Stimulated activated CD8-positive, alpha-beta memory T cell treated with anti-CD3 and anti-CD28 coated beads, Interleukin-12 subunit alpha, Interleukin-12 subunit beta, amount 100 ng/mL, for 24 hours (primary cell): ENCODE measurements at regions not wholly inside any gene's neighbourhood (a gene's known extent, or its start where the extent isn't known, plus 50 kb on each side); places are given as distances from the start of the nearest gene placed in this dataset.

ENCODE experiments used
- DNase-seq: peaks from one replicate; pipeline ENCODE4 v3.0.0-alpha.2; 2020; ENCODE audit errors: extremely low read depth

DNA sequence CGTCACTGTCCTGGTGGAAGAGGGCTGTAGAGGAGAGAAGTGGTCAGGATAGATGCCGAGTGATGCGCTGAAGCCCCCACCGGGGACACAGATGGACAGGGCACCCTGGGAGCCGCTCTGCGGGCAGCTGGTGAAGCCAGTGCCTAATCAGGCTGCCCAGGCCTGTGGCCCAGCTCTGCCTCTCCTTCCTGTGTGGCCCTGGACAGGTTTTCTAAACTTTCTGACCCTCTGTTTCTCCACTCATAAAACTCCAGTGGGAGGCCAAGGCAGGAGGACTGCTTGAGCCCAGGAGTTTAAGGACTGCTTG lies 86.1 kb downstream of the C5orf15 start:
- DNase-seq = no peak

DNA sequence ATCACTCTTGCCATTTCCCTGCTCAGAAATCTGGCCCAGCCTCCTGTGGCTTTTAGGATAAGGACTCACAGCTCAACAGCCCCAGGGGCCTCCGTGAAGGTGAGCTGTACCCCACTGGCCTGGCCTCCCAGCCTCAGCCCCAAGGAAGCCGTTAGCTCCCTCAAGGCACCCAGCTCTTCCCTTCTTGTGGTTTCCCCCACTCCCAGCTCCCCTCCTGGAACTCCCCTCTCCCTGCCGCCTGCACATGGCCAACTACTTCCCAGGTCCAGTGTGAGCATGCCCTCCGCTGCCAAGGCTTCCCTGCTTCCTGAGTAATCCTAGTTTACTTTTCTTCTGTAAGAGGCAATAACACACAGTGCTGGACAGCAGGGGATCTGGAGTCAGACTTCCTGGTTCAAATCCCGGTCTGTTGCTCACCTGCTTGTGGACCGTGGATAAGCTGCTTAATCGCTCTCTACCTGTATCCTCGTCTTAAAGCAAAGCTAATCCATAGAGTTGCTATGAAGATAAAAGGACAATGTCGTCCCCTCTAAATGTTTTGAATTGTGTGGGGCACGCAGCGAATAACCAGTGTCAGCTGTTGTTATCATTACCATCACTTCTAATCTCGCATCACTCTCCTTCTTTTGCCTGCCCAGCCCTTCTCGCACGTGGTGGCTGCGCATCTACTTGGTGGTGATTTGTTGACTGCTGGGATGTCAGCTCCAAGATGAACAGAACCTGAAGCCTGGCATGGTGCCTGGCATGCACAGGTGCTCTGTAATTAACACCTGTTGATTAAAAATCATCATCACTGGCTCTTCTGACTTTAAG lies 86.6 kb downstream of the C5orf15 start:
- DNase-seq = no peak

DNA sequence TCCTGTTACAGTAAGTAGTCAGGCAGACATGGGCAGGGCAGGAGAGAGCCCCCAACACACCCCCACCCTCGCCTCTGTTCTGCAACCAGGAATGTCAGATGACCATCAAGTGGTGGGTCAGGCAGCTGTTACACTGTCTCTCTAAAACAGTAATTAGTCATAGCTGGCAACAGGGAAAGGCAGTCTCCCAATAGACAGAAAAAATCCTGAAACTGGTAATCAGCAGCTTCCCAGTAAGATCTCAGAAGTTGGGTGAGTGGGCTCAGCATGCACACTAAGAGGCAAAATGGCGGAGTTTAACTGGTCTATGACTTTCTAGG lies 90.2 kb downstream of the C5orf15 start:
- DNase-seq = no peak

DNA sequence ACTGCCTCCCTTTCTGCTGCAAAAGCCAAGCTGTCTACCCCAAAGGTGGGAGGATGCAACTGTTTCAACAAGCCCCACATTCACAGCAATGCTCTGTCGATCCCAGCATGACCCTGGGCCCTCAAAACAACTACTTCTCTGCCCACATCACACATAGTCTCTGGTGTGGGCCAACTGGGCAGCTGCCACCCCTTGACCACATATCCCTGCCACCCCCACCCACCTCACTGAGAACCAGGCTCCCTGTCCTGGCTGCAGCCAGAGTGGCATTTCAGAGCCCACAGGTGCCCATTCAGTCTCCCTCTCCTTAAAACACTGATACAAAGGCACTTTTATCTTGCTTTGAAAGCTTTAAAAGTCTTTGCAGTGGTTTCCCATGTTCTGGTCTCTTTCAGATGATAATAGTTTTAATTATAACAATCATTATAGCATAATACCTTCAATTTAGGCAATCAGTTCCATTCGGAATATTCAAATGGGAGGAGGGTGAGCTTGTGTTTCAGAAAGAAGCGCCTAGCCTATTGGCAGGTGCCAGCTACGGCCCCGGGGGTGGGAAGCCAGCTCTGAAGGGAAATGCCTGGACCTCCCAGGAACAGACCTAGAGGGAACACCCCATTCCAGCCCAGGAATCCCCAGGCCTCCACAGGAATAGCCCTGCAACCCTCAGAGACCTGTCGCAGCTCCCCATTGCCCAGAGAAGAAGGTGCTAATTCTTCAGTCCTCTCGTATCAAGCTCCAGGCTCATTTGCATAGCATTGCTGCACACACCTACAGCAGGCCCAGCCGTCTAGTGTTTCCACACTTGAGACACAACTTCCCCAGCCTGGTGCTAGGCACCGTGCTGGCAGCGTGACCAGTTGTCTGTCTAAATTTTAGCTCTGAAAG lies 90.8 kb downstream of the C5orf15 start:
- DNase-seq = no peak

DNA sequence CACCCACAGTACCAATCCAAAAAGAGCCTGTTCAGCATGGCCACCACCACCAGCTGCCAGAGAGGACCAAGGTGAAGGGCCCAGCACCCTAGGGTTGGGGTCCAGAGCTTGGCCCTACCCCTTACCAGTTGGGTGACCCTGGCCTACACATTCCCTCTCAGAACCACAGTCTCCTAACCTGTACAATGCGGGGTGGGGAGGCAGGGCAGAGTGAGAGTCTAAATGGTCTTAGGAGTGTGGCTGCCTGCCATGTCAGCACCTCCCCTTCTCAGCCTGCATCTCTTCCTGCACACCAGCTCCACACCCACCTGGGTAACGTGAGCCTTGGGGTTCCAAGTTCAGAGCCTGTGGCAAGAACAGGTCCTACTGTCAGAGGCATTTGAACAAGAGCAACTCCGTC lies 92.2 kb downstream of the C5orf15 start:
- DNase-seq = no peak

DNA sequence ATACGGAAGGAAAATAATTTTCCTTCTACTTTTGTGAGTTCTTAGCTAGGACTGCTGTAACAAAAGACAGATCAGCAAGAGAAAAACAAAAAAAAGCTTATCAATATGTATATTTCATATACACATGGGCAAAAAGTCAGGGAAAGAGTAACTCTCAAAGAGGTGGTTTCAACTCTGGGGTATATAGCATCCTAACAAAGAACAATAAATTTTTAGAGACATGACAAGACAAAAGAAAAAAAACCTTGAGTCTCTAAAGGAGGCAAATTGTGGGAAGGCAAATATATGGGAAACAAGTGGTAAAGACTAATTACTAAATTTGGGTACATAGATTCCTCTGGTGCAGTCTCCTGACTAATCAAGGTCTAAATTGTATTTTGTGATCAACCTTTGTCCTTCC lies 93.2 kb downstream of the C5orf15 start:
- no peak for DNase-seq

DNA sequence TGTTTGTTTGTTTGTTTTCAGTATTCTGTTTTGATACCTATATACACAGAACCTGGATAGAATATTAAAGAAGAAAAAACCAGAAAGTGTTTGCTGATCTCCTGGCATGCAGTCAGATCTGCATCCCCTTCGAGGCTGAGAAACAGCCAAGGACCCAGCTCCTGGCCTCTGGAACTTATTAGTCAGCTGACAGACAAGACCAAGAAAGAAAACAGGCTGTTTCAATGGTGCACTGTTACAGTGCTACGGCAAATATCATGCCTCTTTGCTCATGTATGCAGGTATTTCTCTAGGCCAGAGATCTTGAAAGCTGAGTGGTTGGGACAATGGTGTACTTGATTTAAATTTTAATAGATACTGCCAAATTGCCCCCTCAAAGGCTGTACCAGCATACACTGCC lies 95.0 kb downstream of the C5orf15 start:
- DNase-seq = no peak

DNA sequence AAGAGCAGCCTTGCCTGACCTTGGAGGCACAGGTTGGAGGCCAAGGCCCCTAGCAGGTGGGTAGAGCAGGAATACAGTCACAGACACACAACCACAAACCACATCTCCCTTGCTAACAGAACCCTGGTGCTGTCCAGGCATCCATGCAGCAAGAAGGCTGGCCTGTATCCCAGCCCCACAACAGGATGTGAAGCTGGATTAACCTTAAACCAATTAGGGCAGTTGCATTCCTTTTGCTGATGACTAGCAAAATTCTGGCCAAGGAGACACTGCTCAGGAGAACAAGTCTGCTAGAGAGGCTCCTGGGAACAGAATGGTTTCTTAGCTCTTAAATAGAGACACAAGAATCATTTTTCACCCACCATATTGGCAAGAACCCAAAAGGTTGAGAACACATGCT lies 97.8 kb downstream of the C5orf15 start:
- DNase-seq = no peak

DNA sequence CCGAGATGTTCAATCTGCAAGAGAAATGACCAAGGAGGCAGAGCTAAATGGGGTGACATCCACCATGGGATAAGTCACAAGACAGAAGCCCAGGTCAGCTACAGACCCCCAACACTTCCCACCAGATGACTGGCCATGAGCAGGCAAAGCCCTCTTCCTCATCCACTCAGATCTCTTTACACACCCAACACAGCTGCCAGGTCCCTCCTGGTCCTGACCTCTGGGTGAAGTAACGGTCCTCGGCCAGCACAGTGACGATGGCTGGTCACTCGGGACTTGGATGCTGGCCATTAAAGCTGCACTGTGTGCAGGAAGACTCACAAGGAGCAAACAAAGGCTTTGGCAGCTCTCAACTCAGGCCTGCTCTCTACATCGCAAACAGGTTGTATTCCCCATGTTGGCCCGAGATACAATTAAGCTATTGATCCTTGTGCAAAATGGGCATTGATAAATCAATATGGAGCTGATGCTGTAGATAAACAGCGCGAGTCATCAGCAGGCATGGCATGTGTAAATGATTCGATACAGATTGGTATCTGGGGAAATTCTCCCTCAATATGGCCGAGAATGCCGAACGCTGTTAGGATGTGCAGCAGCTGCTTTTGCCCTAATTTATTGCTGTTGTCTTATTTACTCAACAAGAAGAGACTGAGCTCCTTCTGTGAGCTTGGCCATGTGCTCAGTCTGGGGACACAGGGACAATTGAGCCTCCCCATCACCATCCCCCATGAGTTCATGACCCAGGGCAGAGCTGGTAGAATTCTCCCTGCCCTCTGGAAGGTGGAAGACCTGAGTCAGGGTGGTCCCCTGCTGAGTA lies 98.7 kb downstream of the C5orf15 start:
- DNase-seq = no peak

DNA sequence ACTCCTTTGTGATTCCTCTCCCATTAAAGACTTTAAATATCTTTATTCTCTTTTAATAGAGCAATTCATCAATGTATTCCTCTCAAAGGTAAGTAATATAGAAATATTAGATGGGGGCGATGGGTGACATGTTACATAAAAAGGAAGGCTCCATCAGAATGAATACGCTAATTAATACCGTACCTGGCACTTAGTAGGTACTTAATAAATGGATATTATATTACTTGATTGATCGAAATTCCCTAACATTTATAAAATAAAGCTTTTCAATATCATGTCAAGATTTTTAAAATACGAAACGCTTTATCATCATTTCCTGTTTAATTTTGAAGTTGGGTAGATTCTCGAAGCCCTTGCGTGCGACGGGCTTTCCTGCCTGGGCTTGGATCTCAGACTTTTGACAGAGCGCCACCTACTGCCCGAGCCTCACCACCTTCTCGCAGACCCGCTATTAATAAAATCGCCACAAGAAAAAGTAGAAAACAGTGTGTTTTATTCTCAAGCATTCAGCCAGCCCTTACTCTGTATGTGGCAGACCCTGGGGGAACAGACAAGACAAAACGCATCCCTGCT lies 99.4 kb downstream of the C5orf15 start:
- peak; percentile 39 for DNase-seq

DNA sequence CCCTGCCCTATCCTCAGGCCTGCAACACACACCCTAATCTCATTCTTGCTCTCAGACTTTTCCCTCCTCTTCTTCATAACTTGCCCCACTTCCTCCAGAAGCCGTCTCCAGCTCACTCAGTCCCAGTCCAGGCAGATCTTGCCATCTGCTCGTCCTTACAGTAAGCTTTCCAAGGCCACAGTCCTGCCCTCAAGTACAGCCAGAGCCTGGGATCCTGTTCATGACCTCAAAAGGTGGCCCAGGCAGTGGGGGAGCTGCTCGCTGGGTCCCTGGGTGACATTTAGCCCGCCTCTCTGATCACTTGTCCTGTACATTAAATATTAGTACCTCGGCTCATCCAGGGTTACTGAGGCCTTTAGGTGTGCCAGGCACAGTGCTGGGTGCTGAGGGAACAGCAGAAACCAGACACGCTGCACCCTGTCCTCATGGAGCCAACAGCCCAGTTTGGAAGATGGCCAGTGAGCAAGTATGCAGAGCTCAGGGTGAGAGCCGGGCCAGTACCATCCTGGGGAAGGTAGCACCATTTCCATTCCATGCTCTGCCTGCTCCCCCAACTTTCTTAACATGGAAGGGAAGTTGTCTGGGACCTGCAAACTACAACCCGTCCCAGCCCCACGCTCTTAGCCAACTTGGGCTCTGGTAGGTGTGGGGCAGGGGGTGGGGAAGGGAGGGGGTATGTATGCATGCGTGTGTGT lies 100.4 kb downstream of the C5orf15 start:
- DNase-seq = no peak

DNA sequence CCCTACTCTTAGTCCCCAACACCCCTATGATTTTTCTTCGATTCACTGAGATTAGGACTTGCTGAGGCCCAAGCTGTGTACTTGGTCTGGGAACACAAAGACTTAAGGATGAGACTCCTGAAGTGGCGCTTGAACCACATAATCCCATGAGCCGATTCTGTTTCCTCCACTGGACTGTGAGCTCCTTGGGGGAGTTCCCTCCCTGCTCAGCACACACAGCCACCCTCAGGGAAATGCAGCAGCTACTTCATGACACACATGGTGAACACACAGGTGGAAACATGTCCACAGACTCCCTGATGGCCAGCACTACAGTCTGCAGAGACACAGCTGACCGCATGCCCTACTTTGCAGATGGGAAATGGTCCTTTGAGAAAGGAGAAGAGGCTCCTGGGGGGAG lies 101.1 kb downstream of the C5orf15 start:
- DNase-seq = no peak

DNA sequence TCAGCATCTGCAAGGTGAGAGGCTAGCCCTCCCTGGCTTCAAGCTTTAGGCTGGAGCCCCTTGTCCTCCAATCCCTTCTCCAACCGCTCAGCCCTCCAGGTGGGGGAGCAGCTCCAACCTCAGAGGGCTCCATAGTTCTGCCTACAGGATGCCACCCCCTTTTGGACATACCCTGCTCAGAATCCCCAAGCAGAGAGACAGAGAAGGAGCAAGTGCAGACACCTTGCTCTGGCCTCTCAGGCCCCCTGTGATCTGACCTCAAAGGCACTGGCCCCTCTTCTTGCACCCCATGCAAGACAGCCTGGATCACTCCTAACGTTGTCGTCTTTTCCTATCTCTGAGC lies 101.6 kb downstream of the C5orf15 start:
- no peak for DNase-seq

DNA sequence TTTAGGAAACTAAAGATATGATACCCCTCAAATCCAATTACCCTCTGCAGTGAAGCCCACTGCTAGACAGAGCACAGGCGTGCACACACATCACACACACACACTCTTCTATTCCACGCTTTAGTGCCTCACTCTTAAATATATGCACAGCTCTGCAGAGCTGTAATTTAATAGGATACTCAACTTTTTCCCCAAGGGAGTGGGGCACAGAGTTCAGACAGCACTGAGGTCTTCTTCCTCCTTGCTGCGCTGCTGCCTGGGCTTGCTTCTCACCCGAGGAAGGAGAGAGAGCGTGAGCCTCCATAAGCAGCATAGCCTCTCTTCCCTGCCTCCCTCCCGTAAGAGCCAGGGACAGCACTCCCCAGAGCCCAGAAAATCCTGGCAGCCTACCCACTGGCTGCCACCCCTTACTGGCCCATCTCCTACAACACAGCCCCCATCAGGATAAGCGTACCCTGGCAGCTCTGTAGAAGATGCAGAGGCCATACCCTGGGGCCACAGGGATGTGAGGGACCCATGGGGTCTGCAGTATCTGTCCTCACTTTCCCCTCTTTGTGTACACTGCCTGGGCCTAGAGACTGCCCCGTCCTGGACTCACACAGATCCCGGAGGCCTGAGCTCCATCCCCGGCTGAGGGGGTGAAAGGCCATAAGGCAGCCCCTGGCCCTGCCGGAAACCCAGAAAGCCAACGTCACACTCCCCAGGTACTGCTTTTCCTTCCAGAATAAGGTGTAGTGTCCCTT lies 102.1 kb downstream of the C5orf15 start:
- no peak for DNase-seq

DNA sequence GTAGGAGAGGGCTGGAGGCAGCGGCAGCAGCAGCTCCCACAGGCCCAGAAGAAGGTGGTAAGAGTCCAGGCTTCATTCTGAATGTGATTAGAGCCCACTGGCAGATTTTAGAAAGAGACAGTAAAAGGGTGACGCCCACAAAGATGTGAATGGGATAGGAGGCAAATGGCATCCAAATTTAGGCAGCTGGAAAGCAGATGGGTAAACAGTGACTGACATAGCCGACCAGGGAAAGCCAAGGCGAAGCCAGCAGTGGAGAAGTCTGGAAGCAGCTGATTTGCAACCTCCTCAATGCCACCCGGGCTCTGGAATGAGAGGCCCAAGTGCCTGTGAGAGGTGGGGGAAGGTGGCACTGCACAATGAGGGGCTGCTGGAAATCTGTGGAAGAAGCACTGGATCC lies 103.3 kb downstream of the C5orf15 start:
- no peak for DNase-seq

DNA sequence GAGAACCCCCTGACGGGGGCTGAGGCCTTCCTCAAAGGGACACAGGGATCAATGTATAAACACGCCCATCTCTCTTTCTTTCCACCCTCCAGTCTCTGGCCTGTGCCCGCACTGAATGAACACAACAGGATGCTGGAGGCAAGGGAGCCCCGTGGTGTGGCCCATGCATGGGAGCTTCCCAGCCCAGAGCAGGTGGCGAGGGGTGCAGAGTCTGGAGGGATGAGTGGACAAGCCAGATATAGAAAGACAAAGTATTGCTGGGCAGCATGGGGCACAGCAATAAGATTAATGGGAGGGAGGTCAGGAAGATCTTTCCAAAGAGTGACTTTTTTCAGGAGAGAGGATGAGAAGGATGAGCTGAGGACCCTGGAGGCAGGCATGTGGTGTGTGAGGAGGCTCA lies 103.7 kb downstream of the C5orf15 start:
- no peak for DNase-seq

DNA sequence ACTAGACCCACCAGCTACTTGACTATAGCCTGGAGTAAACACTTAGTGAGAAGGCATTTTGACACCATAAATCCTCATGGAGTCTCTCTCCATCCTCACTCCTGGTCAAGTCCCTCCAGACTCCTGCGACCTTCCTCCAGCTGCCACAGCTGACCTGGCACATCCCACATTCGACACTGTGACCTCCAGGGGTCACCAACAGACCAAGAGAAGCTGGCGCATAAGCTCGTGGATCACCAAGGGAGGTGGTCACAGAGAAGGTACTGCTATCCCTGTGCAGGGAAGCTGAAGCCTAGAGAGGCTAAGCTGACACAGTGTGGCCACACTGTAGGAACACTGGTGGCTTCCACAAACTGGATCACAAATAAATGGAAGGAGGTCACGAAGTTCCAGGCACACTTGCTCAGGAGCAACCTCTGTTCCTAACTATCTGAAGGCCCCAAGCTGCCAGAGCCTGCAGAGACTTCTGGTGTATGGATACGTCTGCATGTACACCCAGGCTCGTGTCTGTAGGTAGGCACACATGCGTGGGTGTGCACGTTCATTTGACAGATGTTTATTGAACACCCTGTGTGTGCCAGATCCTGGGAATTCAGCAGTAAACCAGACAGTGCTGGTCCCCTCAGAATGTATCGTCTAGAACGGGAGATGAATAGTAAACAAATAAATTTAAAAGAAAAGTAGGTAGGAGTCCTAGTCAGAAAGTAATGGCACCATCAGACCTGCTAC lies 104.4 kb downstream of the C5orf15 start:
- DNase-seq = no peak

DNA sequence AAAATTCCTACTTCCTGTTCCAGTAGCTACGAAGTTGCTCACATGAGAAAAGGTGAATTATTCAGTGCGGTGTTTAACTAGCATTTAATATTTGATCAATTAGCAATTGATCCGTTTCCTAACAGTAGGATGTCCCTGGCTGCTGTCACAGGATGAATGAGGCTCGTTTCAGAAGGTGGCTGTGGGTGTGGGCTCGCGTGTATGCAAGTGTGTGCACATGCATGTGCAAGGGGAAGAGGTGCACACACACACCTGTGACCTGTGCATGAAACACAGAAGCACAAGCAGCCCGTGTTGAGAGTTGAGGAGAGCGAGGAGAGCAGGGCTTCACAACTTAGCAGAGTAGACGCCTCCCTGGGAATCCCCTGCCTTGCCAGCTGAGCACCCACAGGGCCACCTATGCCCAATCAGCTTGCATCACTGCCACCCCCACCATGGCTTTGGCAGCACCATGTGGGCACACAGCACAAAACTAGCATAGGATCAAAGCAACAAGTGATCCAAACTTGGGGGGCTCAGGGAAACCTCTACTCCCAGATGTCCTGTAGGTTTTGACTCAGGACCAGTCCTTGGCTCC lies 107.2 kb downstream of the C5orf15 start:
- no peak for DNase-seq

DNA sequence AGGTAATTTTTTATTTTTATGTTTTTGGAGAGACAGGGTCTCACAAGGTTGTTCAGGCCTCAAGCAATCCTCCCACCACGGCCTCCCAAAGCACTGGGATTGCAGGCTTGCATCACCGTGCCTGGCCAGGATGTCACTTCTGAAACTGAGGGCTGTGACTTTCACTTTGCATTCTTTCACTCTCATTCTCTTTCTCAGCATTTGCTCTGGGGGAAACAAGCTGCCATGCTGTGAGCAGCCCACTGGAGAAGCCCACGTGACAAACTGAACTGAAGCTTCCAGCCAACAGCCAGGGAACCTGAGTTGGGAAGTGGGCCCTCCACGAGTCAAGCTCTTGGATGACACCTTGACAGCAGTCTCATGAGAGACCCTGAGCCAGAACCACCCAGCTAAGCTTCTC lies 109.4 kb downstream of the C5orf15 start:
- DNase-seq = no peak
